ENCODE measurements at regions not wholly inside any gene's neighbourhood (a gene's known extent, or its start where the extent isn't known, plus 50 kb on each side); places are given as distances from the start of the nearest gene placed in this dataset.

DNA sequence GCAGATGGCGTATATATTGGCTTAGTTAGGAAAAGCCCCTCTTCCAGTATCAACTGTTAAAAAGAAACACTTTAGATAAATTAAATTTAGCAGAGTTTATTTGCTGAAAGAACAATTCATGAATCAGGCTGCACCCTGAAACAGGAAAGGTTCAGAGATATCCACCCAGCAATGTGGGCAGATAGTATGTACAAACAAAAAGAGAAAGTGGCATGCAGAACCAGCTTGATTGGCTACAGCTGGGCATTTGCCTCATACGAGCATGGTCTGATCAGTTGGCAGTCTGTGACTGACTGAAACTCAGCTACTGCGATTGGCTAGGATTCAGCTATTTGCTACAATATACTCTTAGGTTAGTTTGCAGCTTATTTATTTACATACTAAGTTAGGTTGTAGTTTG lies 98.2 kb downstream of the ZC3H11B start:
- H3K4me3 ChIP-seq (ENCODE audit: low read length) = no peak overlapping the region
- TF ChIP-seq, protein P1, sequence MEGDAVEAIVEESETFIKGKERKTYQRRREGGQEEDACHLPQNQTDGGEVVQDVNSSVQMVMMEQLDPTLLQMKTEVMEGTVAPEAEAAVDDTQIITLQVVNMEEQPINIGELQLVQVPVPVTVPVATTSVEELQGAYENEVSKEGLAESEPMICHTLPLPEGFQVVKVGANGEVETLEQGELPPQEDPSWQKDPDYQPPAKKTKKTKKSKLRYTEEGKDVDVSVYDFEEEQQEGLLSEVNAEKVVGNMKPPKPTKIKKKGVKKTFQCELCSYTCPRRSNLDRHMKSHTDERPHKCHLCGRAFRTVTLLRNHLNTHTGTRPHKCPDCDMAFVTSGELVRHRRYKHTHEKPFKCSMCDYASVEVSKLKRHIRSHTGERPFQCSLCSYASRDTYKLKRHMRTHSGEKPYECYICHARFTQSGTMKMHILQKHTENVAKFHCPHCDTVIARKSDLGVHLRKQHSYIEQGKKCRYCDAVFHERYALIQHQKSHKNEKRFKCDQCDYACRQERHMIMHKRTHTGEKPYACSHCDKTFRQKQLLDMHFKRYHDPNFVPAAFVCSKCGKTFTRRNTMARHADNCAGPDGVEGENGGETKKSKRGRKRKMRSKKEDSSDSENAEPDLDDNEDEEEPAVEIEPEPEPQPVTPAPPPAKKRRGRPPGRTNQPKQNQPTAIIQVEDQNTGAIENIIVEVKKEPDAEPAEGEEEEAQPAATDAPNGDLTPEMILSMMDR (IDR thresholded peaks at IDR 0.05; ENCODE audit: insufficient read depth, low read depth, low read length, missing control alignments) = no peak
- peak; percentile 7 for DNase-seq (ENCODE audit: low read depth)

DNA sequence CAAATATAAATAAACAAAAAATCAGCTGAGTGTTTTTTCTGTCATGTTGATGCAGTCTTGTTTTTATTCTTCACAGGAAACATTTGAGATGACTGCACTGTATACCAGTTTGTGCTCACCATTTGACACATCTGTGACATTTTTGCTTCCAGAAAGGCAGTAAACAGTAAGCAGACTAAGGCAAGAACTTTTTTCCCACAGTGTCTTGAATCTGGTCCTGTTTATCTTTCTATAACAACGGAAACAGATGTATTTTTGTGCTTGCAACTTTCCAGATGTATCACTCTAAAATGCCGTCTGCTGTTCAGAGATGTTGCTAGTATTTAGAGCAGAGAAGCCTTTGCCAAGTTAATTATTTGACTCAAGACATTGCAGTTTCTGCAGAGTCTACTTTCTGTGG lies 105.5 kb downstream of the ZC3H11B start:
- TF ChIP-seq, protein P1 (IDR thresholded peaks at IDR 0.05; ENCODE audit: insufficient read depth, low read depth, low read length, missing control alignments) = no peak
- no peak overlapping the region for H3K4me3 ChIP-seq (ENCODE audit: low read length)
- no peak for DNase-seq (ENCODE audit: low read depth)

DNA sequence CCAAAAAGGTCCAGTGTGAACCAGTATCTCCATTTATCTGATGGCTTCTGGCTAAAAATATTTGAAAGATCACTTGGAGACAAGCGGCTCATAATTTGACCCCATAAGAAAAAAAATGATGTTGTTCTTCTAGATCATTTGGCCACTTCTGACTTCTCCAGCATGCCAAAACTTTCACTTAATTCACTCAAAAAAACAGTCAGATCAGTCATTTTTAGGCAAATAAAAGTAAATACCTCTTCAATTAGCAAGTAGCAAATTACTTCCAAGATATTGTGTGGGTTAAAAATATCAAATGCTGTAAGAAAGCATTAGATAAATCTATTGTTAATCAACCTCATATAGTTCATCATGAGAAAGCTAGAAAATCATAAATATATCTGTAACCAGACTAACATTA lies 106.0 kb downstream of the ZC3H11B start:
- DNase-seq (ENCODE audit: low read depth) = no peak
- TF ChIP-seq, protein P1 (IDR thresholded peaks at IDR 0.05; ENCODE audit: insufficient read depth, low read depth, low read length, missing control alignments) = no peak
- no peak overlapping the region for H3K4me3 ChIP-seq (ENCODE audit: low read length)

DNA sequence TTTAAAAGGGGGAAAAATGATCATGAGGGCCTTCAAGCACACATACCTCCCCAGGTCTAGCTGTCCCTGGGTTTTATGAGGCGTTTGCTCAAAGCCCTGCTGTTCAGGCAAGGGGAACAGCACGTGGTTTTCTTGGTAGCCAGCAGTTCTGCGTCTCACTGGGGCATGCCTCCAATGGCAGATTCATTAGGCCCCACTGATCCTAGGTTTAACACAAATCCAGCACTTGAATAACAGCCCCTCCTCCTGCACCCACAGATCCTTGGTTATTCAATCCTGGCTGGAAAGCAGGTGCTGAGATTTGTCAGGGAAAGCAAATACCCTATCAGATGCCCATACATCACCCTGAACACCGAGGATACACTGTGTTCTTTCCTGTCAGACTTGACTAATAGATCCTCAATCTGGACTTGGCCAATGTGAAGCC lies 106.4 kb downstream of the ZC3H11B start:
- H3K4me3 ChIP-seq (ENCODE audit: low read length) = no peak overlapping the region
- DNase-seq (ENCODE audit: low read depth) = no peak
- TF ChIP-seq, protein P1 (IDR thresholded peaks at IDR 0.05; ENCODE audit: insufficient read depth, low read depth, low read length, missing control alignments) = no peak

DNA sequence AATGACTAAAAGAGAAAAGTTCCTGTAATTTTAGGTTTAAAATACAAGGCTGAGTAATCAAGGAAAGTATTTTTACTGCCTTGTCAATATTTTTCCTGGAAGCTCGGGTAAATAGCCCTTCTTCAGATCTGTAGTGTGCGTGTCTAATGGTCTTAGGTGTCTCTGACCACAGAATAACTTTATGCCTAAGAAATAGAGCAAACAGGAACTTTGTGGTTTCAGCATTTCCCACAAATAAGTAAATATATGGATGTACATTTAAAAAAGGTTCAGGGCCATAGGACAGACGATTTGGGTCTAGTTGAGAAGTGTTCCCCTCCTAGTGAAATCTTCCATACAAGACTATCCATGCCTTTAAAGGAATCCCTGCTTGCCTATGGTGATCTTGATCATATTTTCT lies 107.0 kb downstream of the ZC3H11B start:
- no peak overlapping the region for H3K4me3 ChIP-seq (ENCODE audit: low read length)
- TF ChIP-seq, protein P1 (IDR thresholded peaks at IDR 0.05; ENCODE audit: insufficient read depth, low read depth, low read length, missing control alignments) = no peak
- DNase-seq (ENCODE audit: low read depth) = no peak

DNA sequence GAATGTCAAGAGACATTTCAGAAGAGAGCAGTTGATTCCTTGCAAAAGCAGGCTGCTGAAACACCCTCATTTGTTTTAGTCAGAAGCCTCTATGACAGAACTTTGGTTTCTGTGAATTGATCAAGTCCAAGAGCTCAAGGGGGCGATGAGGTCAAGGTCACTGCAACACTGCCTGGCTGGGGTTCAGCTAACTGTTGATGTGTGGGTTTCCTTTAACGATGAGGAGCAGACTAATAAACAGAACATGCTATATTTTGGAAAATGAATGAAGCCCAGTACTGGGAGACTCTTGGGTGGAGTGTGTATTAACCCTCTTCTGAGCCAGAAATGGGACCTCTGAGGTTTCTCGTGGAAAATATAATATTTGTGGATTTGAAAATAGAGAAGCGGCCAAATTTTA lies 109.3 kb downstream of the ZC3H11B start:
- DNase-seq (ENCODE audit: low read depth) = no peak
- TF ChIP-seq, protein P1 (IDR thresholded peaks at IDR 0.05; ENCODE audit: insufficient read depth, low read depth, low read length, missing control alignments) = no peak

DNA sequence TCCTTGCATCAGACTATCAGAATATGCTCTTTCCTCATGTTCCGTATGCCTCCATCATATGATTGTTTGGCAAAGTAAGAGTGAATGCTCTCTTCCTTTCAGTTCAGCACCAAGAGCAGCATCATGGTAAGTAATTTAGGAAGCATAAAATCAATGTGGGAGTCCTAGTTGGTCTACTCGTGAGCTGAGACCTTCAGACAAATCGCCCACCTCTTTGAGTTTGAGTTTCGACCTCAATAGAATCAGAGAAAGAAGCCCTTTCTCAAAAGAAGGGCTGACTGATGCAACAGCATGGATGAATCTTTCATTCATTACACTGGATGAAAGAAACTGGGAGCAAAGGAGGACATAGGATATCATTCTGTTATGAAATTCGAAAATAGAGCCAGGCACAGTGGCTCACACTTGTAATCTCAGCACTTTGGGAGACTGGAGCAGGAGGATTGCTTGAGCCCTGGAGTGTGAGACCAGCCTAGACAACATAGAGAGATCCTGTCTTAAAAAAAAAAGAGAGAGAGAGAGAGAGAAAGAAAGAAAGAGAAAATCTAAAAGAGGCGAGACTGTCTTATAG lies 112.5 kb downstream of the ZC3H11B start:
- TF ChIP-seq, protein P1 (IDR thresholded peaks at IDR 0.05; ENCODE audit: insufficient read depth, low read depth, low read length, missing control alignments) = no peak
- no peak overlapping the region for H3K4me3 ChIP-seq (ENCODE audit: low read length)
- DNase-seq (ENCODE audit: low read depth) = no peak

More for the DNA sequence above, 109.3 kb downstream of the ZC3H11B start:
- H3K4me3 ChIP-seq (ENCODE audit: low read length) = no peak overlapping the region

All from epithelial cell of esophagus (primary cell).